Uterus (tissue), 2 donors: ENCODE measurements at regions not wholly inside any gene's neighbourhood (a gene's known extent, or its start where the extent isn't known, plus 50 kb on each side); places are given as distances from the start of the nearest gene placed in this dataset.

ENCODE experiments used
- POLR2A ChIP-seq, 2 donors: fragments of 450-650 bp; IDR thresholded peaks; one replicate each; pipeline ENCODE4 v1.6.1; 2016; ENCODE audit warnings: antibody characterized with exemption in 2 of 2, mild to moderate bottlenecking in 1 of 2, moderate library complexity in 1 of 2
- TF ChIP-seq, protein P1 (sequence below), 4 experiments: fragments of 200-600 bp in 2 of 4; fragments of 450-650 bp in 2 of 4; sonication (generic) in 2 of 4; IDR thresholded peaks; one replicate each; pipeline ENCODE4 v1.5.1; 2016 to 2019; ENCODE audit warnings: antibody characterized with exemption in 4 of 4, mild to moderate bottlenecking in 2 of 4, moderate library complexity in 1 of 4

DNA sequence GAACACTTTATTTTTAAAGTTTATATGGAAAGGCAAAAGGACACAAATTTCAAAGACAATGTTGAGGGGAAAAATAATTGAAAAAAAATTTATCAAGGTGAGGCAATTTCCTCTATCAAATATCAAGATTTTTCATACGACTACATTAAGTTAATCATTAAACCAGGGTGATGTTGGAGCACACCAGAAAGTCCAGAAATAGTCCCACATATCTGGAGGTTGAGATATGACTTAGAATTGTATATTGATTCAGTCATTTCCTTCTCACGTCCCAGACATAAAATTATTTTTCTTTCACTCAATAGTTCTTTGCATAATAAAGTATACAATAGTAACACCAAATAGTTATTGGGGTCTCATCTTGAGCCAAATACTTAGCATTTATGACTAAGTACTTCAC is 605.1 kb downstream of the NUP35 start:
- TF ChIP-seq, protein P1, sequence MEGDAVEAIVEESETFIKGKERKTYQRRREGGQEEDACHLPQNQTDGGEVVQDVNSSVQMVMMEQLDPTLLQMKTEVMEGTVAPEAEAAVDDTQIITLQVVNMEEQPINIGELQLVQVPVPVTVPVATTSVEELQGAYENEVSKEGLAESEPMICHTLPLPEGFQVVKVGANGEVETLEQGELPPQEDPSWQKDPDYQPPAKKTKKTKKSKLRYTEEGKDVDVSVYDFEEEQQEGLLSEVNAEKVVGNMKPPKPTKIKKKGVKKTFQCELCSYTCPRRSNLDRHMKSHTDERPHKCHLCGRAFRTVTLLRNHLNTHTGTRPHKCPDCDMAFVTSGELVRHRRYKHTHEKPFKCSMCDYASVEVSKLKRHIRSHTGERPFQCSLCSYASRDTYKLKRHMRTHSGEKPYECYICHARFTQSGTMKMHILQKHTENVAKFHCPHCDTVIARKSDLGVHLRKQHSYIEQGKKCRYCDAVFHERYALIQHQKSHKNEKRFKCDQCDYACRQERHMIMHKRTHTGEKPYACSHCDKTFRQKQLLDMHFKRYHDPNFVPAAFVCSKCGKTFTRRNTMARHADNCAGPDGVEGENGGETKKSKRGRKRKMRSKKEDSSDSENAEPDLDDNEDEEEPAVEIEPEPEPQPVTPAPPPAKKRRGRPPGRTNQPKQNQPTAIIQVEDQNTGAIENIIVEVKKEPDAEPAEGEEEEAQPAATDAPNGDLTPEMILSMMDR (IDR thresholded peaks at IDR 0.05), result no peak
- TF ChIP-seq POLR2A (IDR thresholded peaks at IDR 0.05), result no peak
